ENCODE measurements at regions not wholly inside any gene's neighbourhood (a gene's known extent, or its start where the extent isn't known, plus 50 kb on each side); places are given as distances from the start of the nearest gene placed in this dataset.

GRCh38 chr18:57281519-57281918, 70.8 kb upstream of the ST8SIA3 start:
- no peak overlapping the region for H4K5ac ChIP-seq (ENCODE audit: insufficient read length, low read depth, low read length)
- Mint-ChIP-seq H3K4me1 (peaks cover 0 to 14% of the 10 kb centered on the region in 2 experiments), H3K9me3 (no peaks in the 10 kb centered on the region), H3K27ac (no peak overlapping the region), H3K36me3 (ENCODE audit: insufficient read depth in 1 of 3, low read depth in 3 of 3) (no peaks in the 10 kb centered on the region; a peak in 1 of 7 replicates), H3K4me3 (no peak overlapping the region), H3K27me3 (ENCODE audit: low read depth) (peaks cover 2% of the 10 kb centered on the region)
- H2BK20ac ChIP-seq (ENCODE audit: low read depth, low read length, poor library complexity, severe bottlenecking) = no peak overlapping the region
- no peak overlapping the region for H2BK12ac ChIP-seq (ENCODE audit: insufficient read length, low read depth, low read length)
- H3K27me3 ChIP-seq (ENCODE audit: insufficient read depth, low read length) = no peaks in the 10 kb centered on the region
- no peaks in the 10 kb centered on the region for H3K4me1 ChIP-seq (ENCODE audit: insufficient read depth, low read length)
- no peaks in the 10 kb centered on the region for H3K23me2 ChIP-seq (ENCODE audit: insufficient read length, low read depth, low read length, poor library complexity, severe bottlenecking)
- H4K8ac ChIP-seq (replicated peaks; ENCODE audit: insufficient read length, low read depth, low read length) = no peak overlapping the region
- H4K20me1 ChIP-seq (ENCODE audit: control insufficient read depth, insufficient read depth, insufficient read length) = no peaks in the 10 kb centered on the region
- no CpG with 5 or more reads among the region's 5 CpGs for WGBS (ENCODE audit: extremely low coverage, insufficient read length, low lambda C conversion rate)
- no peak overlapping the region for H3K4me2 ChIP-seq (ENCODE audit: insufficient read depth, insufficient read length, low read length)
- no peak overlapping the region for H3K14ac ChIP-seq (ENCODE audit: insufficient read depth, low read length)
- no peak overlapping the region for H3K27ac ChIP-seq (ENCODE audit: insufficient read length, low read depth, low read length)
- no peak overlapping the region for H3T11ph ChIP-seq (ENCODE audit: low read length)
- no peak for DNase-seq
- no peaks in the 10 kb centered on the region for H3K79me2 ChIP-seq (ENCODE audit: insufficient read depth, low read length)
- H3K23ac ChIP-seq (ENCODE audit: insufficient read length, low read depth, low read length) = no peak overlapping the region
- no peak overlapping the region for H2AFZ ChIP-seq (ENCODE audit: low read length)
- H2BK15ac ChIP-seq (ENCODE audit: low read depth, low read length) = no peak overlapping the region
- no peaks in the 10 kb centered on the region for H3K79me1 ChIP-seq (ENCODE audit: insufficient read depth, low read depth, low read length, poor library complexity, severe bottlenecking)
- no peak overlapping the region for H3K4ac ChIP-seq (ENCODE audit: low read depth, low read length)
- no peak for TF ChIP-seq CTCF (conservative IDR thresholded peaks at IDR 0.05)
- H3K56ac ChIP-seq (ENCODE audit: insufficient read length, low read depth, low read length) = no peak overlapping the region
- no peaks in the 10 kb centered on the region for H3K9me3 ChIP-seq (ENCODE audit: control insufficient read depth, low read depth, low read length)
- H3K9ac ChIP-seq (ENCODE audit: extremely low read depth, insufficient read length, low read length) = no peak overlapping the region
- H2BK120ac ChIP-seq (ENCODE audit: low read depth, low read length, poor library complexity, severe bottlenecking) = no peak overlapping the region
- no peak overlapping the region for H3K18ac ChIP-seq (ENCODE audit: insufficient read length, low read depth, low read length)
- H4K91ac ChIP-seq (ENCODE audit: insufficient read length, low read depth, low read length) = no peak overlapping the region
- H2AK5ac ChIP-seq (ENCODE audit: insufficient read length, low read length) = no peak overlapping the region
- H2BK5ac ChIP-seq (ENCODE audit: insufficient read length, low read length) = no peak overlapping the region
